DMS79 treated with DMSO at 0.1 percent for 48 hours (cell line): ENCODE measurements at regions not wholly inside any gene's neighbourhood (a gene's known extent, or its start where the extent isn't known, plus 50 kb on each side); places are given as distances from the start of the nearest gene placed in this dataset.

Source experiments
- DNase-seq: peaks from one replicate; lab custom pipeline; 2025; lab: John Stamatoyannopoulos, UW

DNA sequence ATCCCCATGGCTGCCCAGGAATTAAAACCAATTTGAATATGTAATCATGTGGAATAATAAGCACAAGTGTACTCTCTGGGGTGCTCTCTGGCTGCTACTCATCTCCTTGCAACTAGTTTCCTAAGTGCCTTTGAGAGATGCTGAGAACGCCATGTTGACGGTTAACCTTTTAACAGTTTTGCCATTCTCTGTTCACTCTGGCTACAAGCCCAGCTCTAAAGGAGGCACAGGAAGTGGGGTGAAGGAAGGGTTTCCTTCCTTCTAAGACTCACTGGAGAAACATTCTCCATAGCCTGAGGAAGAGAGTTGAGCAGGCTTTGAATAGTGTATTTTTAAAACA is 122.0 kb upstream of the ZC3H12C start:
- DNase-seq = peak; percentile 99

DNA sequence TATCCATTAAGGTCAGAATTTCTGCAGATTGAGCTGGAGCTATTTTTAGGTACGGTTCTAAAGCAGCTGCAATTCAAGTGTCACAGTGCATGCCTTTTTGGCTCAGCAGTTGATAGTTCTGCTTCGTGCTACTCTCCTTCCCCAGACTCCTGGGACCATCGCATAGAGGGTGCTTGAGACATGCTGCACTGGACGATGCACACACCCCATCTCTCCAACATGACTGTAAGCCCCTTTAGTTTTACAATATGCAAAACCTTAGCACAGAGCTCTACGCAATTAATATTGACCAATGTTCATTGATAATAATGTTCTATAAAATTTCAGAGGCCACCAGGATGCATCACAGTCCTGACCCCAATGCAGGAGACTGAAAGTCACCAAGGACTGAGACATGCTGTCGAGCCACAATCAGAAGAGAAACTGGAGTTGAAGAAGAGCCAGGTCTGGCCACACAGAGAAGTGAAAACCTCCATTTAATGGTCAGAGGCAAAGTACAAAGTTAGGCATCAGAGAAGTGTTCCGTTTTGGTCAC is 120.9 kb upstream of the ZC3H12C start:
- DNase-seq = peak; percentile 95

DNA sequence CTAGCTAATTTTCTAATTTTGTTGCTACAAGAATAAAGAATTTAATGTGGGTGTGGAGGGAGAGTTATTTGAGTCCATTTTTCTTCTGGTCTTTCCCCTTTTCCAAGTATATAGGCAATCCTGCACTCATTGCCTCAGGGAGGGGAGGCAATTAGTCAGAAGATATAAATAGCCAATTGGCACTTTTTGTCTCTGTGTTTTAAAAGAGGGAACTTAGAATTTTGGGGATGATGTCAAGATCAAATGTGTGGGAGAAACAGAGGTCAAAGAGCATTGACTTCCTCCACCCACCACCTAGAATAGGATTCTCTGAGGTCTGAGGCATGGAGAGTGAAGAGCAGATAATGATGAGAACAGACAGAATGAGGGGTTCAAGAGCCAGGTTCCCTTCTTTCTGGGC is 120.3 kb upstream of the ZC3H12C start:
- no peak for DNase-seq

DNA sequence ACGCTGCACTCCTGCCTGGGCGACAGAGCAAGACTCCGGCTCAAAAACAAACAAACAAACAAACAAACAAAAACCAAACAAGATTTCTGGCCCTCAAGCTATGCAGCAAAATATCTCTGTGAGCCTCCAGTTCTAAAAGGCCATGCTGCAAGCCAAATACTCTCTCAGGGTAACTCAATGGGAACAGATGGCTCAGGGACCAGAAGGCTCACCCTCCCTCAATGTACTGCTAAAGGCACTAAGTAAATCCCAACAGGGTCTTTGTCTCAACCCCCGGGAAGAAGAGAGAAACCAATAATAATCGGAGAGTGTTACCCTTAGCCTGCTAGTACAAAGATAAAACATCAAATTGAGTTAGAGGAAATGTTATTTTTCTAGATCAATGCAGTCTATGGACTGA is 119.7 kb upstream of the ZC3H12C start:
- no peak for DNase-seq

DNA sequence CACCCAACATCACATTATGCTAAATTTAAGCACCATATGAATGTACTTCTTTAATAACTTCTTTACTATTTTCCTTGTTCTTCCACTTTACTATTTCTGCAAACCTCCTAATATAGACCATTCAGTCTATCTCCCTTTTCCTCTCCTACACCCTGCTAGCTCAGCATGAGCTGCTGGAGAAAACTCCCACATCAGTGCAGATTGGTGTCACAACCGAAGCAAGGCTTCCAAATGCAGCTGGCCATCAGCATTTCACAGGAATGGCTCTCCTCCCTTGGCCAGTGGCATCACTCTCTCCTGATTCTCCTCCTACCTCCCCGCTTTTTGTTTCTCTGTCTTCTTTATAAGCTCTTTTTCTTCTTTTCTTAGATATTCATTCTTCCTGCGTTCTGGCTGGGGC is 118.7 kb upstream of the ZC3H12C start:
- no peak for DNase-seq

DNA sequence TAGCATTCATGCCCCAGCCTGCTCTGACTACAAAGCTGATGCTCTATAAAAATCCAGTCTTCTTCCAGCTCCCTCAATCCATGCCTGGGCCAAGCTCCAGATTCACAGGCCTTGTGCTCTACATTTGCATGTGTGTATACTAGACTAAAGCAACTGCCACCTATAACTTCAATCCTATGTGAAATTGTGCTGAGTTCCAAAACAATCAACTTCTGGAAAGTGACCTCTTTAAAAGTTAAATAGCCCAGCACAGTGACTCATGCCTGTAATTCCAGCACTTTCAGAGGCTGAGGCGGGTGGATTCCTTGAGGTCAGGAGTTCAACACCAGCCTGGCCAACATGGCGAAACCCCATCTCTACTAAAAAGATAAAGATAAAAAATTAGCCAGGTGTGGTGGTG is 114.3 kb upstream of the ZC3H12C start:
- DNase-seq = no peak

DNA sequence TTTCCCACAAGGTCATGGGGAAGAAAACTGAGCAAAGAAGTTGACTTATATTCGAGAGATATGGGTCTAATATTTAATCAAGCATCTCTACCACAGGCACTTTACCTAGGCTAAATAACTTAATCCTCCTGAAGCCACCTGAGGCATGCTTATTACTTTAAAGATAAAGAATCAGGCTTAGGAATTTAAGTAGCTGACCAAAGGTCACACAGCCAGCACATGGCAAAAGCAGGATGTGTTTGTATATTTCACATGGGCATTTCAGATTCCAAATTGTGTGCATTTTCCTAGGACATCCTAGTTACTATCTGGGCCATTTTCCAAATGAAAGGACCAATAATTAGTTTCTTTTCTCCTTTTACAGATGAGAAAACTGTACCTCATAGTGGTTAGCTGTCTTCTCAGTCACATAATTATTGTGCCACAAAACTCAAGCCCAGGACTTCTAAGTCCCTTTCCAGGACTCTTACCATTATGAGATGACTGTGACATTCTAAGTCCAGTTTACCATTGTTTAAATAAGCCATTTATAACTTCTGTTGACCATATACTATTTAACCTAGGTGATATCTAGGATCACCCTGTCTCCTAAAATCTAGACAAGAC is 112.1 kb upstream of the ZC3H12C start:
- DNase-seq = no peak

DNA sequence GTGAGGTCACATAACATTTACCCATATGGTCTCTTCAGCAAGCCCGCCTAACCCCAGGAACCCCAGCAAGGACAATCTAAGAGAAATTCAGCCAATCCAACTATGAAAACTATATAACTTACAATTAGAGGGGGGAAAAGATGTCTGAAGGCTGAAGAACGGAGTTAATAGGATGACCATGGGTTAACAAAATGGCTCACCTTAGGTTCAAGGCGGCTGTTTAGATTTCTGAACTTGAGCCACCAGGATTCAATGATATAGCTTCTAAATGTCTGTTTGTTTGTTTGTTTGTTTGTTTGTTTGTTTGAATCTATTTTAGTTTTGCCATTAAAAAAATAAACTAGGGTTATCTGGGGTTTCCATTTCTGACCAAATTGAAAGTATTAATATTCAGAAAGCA is 109.8 kb upstream of the ZC3H12C start:
- no peak for DNase-seq

DNA sequence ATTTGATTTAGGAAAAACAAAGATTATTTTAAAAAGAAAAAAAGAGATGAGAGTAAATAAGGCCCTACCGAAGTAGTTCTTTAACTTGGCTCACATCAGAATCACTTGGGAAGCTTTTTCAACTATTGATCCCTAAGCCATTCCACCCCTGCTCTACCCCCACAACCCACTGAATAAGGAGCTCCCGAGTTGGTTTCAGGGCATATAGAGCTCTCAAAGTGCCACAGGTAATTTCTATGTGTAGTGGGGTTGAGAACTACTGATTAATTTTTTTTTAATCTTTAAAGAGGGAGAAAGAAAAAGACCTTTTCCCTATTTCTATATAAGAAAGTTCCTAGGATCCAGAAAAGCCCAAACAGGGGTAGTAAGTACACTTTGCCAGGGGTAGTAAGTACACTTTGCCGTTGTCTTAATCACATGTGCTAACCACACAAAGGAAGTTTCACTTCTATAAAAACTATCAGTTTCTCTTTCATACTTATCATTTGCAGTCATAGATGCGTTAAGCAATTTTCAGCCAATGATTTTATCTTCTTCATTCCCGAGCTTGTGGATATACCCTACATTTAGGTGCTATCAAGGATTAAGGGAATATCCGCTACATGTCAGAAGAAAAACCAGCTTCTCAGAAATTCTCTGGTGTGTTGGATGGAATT is 108.4 kb upstream of the ZC3H12C start:
- no peak for DNase-seq

DNA sequence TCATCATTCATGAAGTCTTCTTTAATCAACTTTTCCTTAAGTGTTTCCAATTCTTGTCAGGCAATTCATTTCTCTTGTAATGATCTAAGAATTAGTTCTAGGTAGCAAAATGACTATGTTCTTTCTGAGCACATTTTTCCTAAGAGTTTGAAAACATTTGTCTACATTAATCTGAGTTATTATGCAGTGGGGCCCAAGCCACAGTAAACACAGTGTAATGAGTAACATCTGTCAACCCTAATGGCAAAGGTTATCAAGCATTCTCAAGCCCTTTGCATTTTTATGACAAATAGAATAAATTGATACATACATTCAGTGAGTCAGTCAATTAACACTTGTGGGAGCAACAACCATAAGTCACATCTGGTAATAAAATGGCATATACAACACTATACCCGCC is 106.7 kb upstream of the ZC3H12C start:
- no peak for DNase-seq

DNA sequence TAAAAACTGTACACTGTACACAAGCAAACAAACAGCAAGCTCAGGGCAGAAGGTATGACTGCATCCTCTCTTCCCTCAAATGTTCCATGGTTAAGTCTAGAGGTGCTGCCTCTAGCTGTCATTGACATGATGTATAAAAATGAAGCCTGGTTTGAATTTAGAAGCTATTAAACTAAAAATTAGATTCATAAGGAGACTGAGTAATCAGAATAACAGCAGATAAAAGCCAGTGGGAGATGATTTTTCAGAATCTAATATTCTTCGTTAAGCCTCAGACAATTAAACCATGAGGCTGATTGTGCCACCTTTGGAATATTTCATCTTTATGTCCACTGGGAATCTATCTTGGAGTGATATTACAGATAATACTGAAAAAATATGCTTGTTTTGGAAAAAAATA is 101.4 kb upstream of the ZC3H12C start:
- no peak for DNase-seq

DNA sequence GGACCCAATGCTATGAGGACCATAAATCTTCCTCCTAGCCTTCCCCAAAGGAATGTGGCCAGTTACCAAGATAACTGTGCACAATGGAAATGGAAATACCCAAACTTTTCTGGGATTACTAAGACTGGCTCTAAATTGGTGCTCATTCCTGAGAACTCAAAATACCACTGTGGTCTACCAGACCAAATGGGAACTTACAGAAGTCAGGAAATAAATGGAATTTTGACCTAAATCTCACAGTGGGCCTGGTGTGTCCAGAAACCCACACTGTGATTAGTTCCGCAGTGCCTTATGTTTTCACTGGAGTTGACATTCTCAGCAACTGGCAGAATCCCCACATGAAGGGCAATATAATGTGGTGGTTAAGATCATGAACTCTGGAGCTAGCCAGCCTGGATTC is 99.4 kb upstream of the ZC3H12C start:
- no peak for DNase-seq

DNA sequence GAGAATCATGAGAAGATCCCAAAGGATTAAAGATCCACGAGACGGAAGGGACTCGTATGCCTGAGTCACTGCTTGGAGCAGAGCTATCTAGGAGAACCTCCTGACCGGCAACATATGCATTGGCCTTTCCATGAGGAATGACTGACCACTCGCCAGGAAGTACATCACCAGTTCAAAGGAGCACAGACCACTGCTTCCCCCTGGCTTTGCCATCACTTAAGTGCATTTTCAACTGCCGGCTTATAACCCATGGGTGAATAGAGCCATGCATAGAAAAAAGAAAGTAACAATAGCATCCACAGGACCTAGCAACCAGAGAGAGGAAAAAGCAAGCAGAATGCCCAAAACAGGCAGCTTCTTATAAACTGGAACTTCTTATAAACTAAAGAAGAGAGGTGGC is 98.3 kb upstream of the ZC3H12C start:
- no peak for DNase-seq

DNA sequence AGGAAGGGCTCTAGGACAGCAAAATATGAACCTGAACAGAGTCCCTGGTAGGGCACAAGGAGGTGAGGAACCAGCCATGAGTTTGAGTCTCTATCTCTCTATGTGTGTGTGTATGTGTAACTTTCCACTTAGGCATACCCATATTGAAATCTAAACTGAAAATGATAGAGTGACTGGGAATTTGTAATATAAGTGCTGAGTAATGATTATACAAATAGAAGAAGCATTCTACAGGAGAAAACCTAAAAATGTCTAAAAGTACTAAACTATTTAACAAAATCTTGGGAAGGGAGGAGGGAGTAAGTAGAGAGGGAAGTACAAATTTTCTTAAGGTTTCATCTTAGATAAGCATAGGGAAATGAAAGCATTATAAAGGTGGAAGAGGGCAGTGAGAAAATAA is 97.1 kb upstream of the ZC3H12C start:
- no peak for DNase-seq

DNA sequence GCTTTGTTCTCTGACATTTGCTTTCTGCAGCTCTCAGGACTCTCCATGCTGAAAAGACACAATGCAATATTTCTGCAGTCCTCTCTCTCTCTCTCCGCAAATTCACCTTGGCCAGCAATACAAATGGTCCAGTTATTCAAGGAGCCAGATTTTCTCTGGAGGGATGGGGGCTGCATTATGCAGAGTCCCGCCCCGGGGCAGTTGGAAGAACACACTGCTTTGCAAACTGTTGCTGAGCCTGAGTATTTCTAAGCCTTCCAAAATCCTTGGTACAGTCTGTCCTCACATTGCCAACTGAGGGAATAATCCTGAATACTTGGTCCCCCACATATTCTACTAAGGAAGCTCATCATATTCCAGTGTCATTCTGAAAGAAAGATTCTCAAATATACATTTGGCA is 94.3 kb upstream of the ZC3H12C start:
- no peak for DNase-seq

DNA sequence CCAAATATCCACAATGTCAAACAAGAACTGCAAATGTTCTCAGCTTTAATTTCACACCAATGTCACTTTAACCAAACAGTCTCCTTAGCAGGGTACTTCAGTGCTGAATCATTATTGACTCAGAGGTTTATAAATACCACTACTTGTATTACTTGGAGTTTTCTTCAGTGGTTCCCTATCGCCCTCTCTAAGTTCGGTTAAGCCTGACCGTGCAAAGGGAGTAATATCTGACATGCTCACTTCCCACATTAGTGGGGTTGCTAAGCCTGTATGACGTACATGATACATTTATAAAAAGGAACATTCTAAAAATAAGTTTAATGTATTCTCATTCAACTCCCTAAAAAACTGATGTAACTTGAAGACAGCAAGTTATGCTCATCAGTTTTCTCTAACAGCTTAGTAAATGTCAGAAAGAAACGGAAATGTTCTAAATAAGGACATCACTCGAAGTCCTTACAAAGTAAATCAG is 93.1 kb upstream of the ZC3H12C start:
- DNase-seq = peak; percentile 99

DNA sequence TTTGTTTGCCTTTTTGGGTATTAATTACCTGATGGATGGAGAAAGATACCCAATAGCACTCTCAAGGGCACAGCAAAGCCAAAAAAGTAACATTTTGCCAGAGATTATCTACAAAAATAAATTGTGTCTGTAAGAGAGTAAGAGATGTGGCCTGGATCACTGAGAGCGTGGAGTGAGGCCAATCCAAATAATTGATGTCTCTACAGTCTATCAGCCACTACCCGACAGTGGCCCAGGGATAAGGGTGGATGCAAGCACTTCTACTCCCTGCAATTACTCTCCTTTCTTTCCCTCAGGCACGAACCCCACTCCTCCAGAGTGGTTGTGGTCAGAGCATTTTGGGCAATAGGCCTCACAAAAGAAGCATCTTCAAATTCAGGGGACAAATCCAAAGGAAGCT is 92.3 kb upstream of the ZC3H12C start:
- DNase-seq = peak; percentile 60

DNA sequence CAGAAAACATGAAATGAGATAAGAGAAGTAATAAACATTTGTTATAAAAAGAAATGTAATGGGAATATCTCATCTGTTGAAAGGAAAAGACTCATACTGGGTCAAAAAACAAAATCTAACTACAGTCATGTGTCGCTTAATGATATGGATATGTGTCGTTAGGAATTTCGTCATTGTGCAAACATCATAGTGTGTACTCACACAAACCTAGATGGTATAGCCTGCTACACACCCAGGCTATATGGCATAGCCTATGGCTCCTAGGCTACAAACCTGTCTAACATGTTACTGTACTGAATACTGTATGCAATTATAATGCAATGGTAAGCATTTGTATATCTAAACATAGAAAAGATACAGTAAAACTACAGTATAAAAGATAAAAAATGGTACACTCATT is 89.8 kb upstream of the ZC3H12C start:
- DNase-seq = no peak

DNA sequence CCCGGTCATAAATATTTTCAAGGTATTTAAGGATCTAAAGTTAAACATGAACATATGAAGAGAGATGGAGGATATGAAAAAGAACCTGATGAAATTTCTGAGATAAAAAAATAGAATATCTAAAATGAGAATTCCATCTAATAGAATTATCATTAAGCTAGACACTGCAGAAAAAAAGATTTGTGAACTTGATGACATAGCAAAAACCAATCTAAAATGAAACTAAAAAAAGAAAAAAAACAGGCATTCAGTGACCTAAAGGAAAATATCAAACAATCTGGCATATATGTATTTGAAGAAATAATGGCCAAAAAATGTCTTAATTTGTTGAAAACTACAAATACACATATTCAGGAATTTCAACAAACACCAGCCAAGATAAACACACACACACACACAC is 81.6 kb upstream of the ZC3H12C start:
- no peak for DNase-seq

DNA sequence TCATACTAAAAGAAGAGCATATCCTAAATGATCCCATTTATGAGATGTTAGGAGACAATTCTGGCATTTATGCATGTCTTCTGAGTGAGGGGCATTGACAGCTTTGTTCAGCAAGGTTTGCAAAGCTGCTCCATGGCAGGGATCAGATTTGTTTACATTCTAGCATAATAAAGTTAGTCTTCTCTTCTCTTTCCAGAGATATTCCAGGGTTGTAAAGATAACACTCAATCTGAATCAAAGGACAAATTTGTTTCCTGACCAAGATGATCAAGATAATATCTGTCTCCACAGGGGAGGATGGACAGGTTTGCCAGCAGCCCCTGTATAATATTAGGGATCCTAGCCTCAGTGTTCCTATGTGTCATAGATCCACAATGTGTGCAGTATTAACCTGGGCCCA is 77.5 kb upstream of the ZC3H12C start:
- DNase-seq = no peak

DNA sequence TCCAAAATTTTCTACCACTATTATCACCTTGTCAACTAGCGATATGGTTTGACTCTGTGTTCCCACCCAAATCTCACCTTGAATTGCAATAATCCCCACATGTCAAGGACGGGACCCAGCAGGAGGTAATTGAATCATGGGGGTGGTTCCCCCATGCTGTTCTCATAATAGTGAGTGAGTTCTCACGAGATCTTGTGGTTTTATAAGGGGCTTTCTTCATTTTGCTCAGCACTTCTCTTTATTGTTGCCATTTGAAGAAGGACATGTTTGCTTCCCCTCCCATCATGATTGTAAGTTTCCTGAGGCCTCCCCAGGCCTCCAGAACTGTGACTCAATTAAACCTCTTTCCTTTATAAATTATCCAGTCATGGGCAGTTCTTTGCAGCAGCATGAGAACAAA is 73.5 kb upstream of the ZC3H12C start:
- no peak for DNase-seq

DNA sequence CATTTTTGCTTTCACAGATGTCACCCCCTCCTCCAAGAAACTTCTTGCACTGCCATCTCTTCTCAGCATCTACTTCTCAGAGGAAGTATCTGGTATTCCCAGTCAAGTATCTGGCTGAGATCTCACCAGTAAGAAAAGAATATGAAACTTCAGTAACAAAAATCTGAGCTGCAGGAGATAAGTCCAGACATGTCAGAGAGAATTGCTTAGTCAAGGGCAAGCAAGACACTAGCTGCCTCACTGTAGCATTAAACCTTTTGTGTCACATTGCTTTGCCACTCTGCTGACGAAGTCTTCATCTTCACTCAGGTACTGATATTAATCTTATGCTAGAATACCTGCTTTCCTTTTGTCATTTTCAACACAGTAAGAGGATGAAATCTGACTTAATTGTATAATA is 70.6 kb upstream of the ZC3H12C start:
- no peak for DNase-seq

DNA sequence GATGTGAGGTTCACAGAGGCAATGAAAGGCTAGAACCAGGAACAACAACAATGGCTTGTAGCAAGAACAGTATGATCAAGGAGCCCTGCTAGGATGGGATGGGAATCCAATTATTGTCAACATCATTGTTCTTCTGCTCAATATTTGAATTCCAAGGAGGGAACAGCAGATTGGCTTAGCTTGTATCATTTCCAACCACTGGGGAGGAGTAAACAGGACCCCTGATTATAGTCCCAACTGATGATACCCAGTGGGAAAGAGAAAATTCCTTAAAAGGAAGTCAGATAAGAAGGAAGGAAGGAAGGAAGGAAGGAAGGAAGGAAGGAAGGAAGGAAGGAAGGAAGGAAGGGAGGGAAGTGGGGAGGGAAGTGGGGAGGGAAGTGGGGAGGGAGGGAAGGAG is 69.5 kb upstream of the ZC3H12C start:
- no peak for DNase-seq
